Mucosa of descending colon (tissue), 3 donors: ENCODE measurements at regions not wholly inside any gene's neighbourhood (a gene's known extent, or its start where the extent isn't known, plus 50 kb on each side); places are given as distances from the start of the nearest gene placed in this dataset.
A peak's percentile ranks its signal among the peaks of the same experiment; 100 is the strongest.

Source experiments
- ATAC-seq: fragments of 200-7000 bp; cut with Tn5 transposase; one replicate; pipeline ENCODE4 v1.9.1; 2020; ENCODE audit warnings: mild to moderate bottlenecking, moderate library complexity
- DNase-seq, 3 donors: peaks; one replicate each; pipeline ENCODE4 v3.0.0-alpha.2; 2020
- H3K36me3 ChIP-seq: fragments of 200-600 bp; one replicate; pipeline ENCODE4 v1.8.0; 2021; ENCODE audit warnings: low read depth, mild to moderate bottlenecking
- H3K4me1 ChIP-seq: fragments of 200-600 bp; one replicate; pipeline ENCODE4 v1.8.0; 2021; ENCODE audit warnings: low read depth, mild to moderate bottlenecking
- H3K4me3 ChIP-seq: fragments of 200-600 bp; one replicate; pipeline ENCODE4 v1.8.0; 2021; ENCODE audit warnings: mild to moderate bottlenecking
- H3K9me3 ChIP-seq: fragments of 200-600 bp; one replicate; pipeline ENCODE4 v1.8.0; 2021; ENCODE audit warnings: mild to moderate bottlenecking
- intact Hi-C, 2 donors: fragments of 100-400 bp; cut with DNase I in 1 of 2; cut with micrococcal nuclease in 1 of 2; formaldehyde crosslinking; loops; one replicate each; pipeline versions ENCODE4 v1.11.0 to v1.11.1; 2022; cut with DNase I, micrococcal nuclease
- TF ChIP-seq, protein P1 (sequence below): fragments of 200-600 bp; IDR thresholded peaks from one replicate; pipeline ENCODE4 v1.8.0; 2022; ENCODE audit warnings: antibody characterized with exemption, mild to moderate bottlenecking
- donor health status: DM: no; HTN: no; CAD: no; lungs with moderate emphysema.
- donor health status: DM: no; HTN: no; CAD: no.
- donor health status: DM: no; HTN: yes; CAD: no.

DNA sequence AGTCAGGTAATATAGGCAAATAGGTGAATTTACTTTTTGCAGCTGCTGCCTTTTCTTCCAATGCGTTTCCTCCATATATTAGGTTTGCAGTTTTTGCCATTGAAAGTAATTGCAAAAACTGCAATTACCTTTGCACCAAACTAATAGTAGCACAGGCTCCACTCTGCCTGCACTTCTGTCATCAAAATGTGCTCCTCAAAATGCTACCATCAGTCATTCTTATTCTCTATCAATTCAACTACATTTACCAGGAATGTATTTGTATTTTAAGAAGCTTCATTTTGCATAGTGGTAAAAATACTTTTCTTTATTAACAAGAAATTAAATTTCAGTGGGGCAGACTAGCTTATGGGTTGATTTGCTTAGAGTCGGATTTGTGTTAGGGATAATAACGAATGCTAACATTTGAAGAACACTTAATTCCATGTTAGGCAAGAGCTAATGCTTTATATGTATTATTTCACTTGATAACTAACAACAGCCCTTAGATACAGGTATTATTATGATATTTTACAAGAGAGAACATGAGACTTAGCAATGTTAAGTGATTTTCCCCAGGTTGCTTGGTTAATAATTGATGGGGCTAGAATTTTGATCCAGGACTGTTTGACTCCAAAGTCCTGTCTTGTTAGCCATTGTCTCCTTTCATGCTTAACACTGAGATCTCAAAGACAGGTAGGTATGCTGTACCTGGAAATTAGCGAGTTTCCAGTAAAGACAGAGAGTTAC is 300.4 kb downstream of the MAN2A1 start:
- no peak for DNase-seq
- peak; percentile 50 for ATAC-seq
- H3K36me3 ChIP-seq: no peaks in the 10 kb centered on the region

DNA sequence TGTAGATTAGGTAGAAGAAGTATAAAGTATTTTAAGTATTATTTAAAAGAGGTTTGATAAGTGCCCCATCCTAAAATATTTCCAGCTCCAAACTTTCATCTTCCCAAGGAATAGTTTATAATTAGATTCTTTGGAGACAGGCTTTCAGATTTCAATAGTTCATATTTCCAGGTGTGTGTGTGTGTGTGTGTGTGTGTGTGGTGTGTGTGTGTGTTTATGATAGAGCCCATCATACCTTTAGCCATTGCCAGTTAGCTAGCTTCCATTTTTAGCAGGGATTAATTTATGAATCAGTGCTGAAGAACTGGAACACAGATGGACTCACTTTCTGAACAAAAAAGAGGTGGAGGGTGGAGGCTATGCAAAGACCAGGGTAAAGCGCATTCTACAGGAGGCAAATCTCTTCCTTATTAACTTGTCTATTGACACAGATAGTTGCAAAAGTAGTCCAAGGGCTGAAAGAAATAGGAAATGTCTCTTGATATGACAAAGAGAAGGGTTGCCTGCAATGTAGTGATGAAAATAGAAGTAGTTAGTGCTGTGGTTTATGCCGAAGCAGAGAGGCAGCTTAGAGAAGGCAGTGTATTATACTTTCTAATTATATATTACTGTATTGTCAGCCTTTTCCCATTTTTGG is 301.1 kb downstream of the MAN2A1 start:
- ATAC-seq (no peak), DNase-seq (no peak)
- Histone ChIP-seq H3K36me3 (no peaks in the 10 kb centered on the region), H3K9me3 (no peaks in the 10 kb centered on the region), H3K4me1 (no peaks in the 10 kb centered on the region), H3K4me3 (no peak overlapping the region)
- TF ChIP-seq, protein P1, sequence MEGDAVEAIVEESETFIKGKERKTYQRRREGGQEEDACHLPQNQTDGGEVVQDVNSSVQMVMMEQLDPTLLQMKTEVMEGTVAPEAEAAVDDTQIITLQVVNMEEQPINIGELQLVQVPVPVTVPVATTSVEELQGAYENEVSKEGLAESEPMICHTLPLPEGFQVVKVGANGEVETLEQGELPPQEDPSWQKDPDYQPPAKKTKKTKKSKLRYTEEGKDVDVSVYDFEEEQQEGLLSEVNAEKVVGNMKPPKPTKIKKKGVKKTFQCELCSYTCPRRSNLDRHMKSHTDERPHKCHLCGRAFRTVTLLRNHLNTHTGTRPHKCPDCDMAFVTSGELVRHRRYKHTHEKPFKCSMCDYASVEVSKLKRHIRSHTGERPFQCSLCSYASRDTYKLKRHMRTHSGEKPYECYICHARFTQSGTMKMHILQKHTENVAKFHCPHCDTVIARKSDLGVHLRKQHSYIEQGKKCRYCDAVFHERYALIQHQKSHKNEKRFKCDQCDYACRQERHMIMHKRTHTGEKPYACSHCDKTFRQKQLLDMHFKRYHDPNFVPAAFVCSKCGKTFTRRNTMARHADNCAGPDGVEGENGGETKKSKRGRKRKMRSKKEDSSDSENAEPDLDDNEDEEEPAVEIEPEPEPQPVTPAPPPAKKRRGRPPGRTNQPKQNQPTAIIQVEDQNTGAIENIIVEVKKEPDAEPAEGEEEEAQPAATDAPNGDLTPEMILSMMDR: no peak
- intact Hi-C loops: no loop called here

More for the DNA sequence above, 300.4 kb downstream of the MAN2A1 start:
- no peaks in the 10 kb centered on the region for H3K9me3 ChIP-seq
- TF ChIP-seq, protein P1: no peak
- no peak overlapping the region for H3K4me3 ChIP-seq
- no peaks in the 10 kb centered on the region for H3K4me1 ChIP-seq
- intact Hi-C loops: no loop called here

DNA sequence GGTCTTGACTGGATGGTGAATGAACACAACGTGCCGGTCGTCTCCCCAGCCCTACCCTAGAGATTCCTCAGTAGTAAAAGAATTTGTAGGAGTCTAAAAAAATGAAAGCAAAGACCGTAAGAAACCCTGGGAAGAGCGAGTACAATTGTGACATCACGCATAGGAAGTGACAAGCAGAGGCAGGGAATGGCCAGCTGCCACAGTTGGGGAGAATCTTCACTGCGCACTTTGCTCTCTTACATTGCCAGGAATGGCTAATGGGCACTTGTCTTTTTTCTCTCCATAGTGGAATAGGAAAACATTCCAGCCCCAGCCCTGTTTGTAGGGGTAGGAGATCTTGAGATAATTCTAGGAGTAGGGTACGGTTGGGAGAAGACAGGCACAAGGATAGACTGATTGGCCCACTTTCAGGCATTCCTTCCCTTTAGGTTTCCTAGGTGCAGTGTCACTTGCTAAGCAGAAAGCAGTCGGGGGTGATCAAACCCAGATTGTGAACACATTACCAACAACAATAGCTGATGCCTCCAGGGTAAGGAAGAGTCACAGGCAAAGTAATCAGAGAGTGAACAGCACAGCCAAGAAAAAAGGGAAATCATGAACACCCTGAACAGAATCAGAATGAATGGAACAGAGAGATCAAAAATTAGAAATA is 302.7 kb downstream of the MAN2A1 start:
- TF ChIP-seq, protein P1: no peak
- Histone ChIP-seq H3K36me3 (no peaks in the 10 kb centered on the region), H3K9me3 (no peaks in the 10 kb centered on the region), H3K4me1 (no peaks in the 10 kb centered on the region), H3K4me3 (no peak overlapping the region)
- intact Hi-C loops: no loop called here
- ATAC-seq (no peak), DNase-seq (no peak)

DNA sequence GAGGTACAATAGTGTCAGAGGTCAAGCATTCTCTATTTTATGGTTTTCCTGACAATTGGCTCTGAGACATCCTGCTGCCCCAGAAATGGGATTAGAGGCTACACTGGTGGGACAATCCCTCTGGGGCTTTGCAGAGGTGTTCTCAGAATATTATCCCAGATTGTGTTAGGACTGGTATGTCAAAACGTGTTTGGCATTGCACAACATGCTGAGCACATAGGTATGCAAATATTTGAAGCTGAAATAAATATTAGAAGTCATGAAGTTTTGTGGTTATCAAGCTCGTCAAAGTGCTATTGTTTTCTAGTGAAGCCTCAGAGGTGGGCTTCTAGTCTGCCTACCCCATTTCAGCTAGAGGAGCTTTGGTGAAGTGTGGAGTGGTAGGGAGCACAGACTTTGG is 304.4 kb downstream of the MAN2A1 start:
- Histone ChIP-seq H3K4me3 (no peak overlapping the region), H3K36me3 (no peaks in the 10 kb centered on the region), H3K9me3 (no peaks in the 10 kb centered on the region), H3K4me1 (no peaks in the 10 kb centered on the region)
- intact Hi-C loops: no loop called here
- TF ChIP-seq, protein P1: no peak
- ATAC-seq (no peak), DNase-seq (no peak)

DNA sequence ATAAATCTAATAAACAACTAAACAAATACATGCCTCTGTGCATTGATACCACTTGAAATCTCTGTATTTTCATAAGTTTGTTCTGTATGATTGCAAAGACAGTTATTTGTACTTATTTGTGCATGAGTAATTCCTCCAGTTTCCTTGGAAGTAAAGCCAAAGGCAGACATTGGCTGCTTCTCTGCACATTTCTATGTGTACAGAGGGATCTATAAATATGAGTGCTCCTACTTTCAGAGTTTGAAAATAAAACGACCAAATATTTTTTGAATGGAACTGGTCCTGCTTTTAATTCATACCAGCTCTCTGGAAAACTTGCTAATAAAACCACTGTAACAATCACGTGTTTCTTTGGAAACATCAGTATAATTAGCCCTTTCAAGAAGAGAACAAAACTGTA is 306.5 kb downstream of the MAN2A1 start:
- Histone ChIP-seq H3K36me3 (no peaks in the 10 kb centered on the region), H3K4me3 (no peak overlapping the region), H3K9me3 (no peaks in the 10 kb centered on the region), H3K4me1 (no peaks in the 10 kb centered on the region)
- TF ChIP-seq, protein P1: no peak
- no peak for ATAC-seq
- intact Hi-C loops: no loop called here
- no peak for DNase-seq
